HL-60 (cell line): ENCODE measurements at regions not wholly inside any gene's neighbourhood (a gene's known extent, or its start where the extent isn't known, plus 50 kb on each side); places are given as distances from the start of the nearest gene placed in this dataset.

Source experiments
- DNase-seq, 2 experiments: peaks; one replicate each; pipeline ENCODE4 v3.0.0-alpha.2; 2010 to 2020; ENCODE audit warnings: low read depth in 1 of 2, low spot score in 1 of 2
- H3K27ac ChIP-seq: fragments of 250-450 bp; sonication (Bioruptor Pico); replicated peaks from 2 replicates; pipeline ENCODE4 v1.5.1; 2020; ENCODE audit warnings: mild to moderate bottlenecking, moderate library complexity
- H3K27me3 ChIP-seq: fragments of 250-450 bp; sonication (Bioruptor Pico); 2 replicates; pipeline ENCODE4 v1.5.1; 2021; ENCODE audit warnings: mild to moderate bottlenecking, moderate library complexity; ENCODE audit not compliant: insufficient read depth, poor library complexity, severe bottlenecking
- H3K4me3 ChIP-seq: replicated peaks from 2 replicates; pipeline ENCODE4 v1.5.1; 2011; ENCODE audit warnings: mild to moderate bottlenecking, control low read depth, low read length; ENCODE audit not compliant: insufficient read depth
- CTCF ChIP-seq: IDR thresholded peaks from one replicate; pipeline ENCODE4 v1.5.1; 2011; ENCODE audit warnings: low read length, control low read depth, inconsistent platforms; ENCODE audit not compliant: insufficient read depth
- GABPA ChIP-seq: IDR thresholded peaks from 2 replicates; pipeline ENCODE4 v1.6.1; 2012; ENCODE audit warnings: low read depth
- POLR2AphosphoS5 ChIP-seq: IDR thresholded peaks from 2 replicates; pipeline ENCODE4 v1.6.1; 2012; ENCODE audit warnings: low read depth
- REST ChIP-seq: IDR thresholded peaks from 2 replicates; pipeline ENCODE4 v1.6.1; 2012; ENCODE audit warnings: low read depth; ENCODE audit not compliant: insufficient replicate concordance
- SPI1 ChIP-seq: IDR thresholded peaks from 2 replicates; pipeline ENCODE4 v1.6.1; 2012; ENCODE audit warnings: low read depth, mild to moderate bottlenecking, borderline replicate concordance

- no peak for DNase-seq
- TF ChIP-seq GABPA (no peak), CTCF (no peak), SPI1 (no peak), POLR2AphosphoS5 (no peak), REST (no peak)
- Histone ChIP-seq H3K27me3 (no peaks in the 10 kb centered on the region), H3K4me3 (no peak overlapping the region), H3K27ac (no peak overlapping the region)
Measured at GRCh38 chr5:77928776-77929300, 152.7 kb upstream of the TBCA start.

GRCh38 chr5:77926337-77926736 lies 150.2 kb upstream of the TBCA start:
- no peaks in the 10 kb centered on the region for H3K27me3 ChIP-seq
- H3K4me3 ChIP-seq, result no peak overlapping the region
- no peak overlapping the region for H3K27ac ChIP-seq
- TF ChIP-seq CTCF, result no peak
- no peak for TF ChIP-seq GABPA
- no peak for TF ChIP-seq POLR2AphosphoS5
- TF ChIP-seq REST, result no peak
- TF ChIP-seq SPI1, result no peak
- no peak for DNase-seq

GRCh38 chr5:77925503-77925902 lies 149.4 kb upstream of the TBCA start:
- no peak overlapping the region for H3K27ac ChIP-seq
- TF ChIP-seq SPI1 (no peak), POLR2AphosphoS5 (no peak), GABPA (no peak), CTCF (no peak), REST (no peak)
- H3K4me3 ChIP-seq, result no peak overlapping the region
- no peaks in the 10 kb centered on the region for H3K27me3 ChIP-seq
- DNase-seq, result no peak
